ENCODE measurements at regions not wholly inside any gene's neighbourhood (a gene's known extent, or its start where the extent isn't known, plus 50 kb on each side); places are given as distances from the start of the nearest gene placed in this dataset.

- TF ChIP-seq CTCF (IDR thresholded peaks at IDR 0.05), result no peak
- TF ChIP-seq EZH2 (IDR thresholded peaks at IDR 0.05; ENCODE audit: borderline replicate concordance, insufficient read depth, low read depth, low read length, poor library complexity, severe bottlenecking), result no peak
Observed at GRCh38 chr12:125633686-125634085, 568.5 kb downstream of the AACS start.

All from B cell (primary cell).